GM20000 (cell line): ENCODE measurements at regions not wholly inside any gene's neighbourhood (a gene's known extent, or its start where the extent isn't known, plus 50 kb on each side); places are given as distances from the start of the nearest gene placed in this dataset.

ENCODE experiments used
- DNase-seq: peaks from one replicate; pipeline ENCODE4 v3.0.0; 2012; ENCODE audit warnings: low spot score
- CTCF ChIP-seq: IDR thresholded peaks from 2 replicates; pipeline ENCODE4 v1.5.1; 2012; ENCODE audit warnings: mild to moderate bottlenecking, control low read depth; ENCODE audit errors: extremely low read depth, missing control alignments

- no peak for DNase-seq
These were observed 272.5 kb upstream of the CDYL start for GRCh38 chr6:4503700-4504099.

GRCh38 chr6:4496284-4496683 is 279.9 kb upstream of the CDYL start:
- TF ChIP-seq CTCF = no peak
- no peak for DNase-seq

More at GRCh38 chr6:4503700-4504099, 272.5 kb upstream of the CDYL start:
- TF ChIP-seq CTCF = no peak

GRCh38 chr6:4491501-4492260 is 284.5 kb upstream of the CDYL start:
- no peak for DNase-seq

GRCh38 chr6:4489538-4489937 is 286.7 kb upstream of the CDYL start:
- TF ChIP-seq CTCF = no peak
- no peak for DNase-seq

More at GRCh38 chr6:4491501-4492260, 284.5 kb upstream of the CDYL start:
- no peak for TF ChIP-seq CTCF

- no peak for DNase-seq
- no peak for TF ChIP-seq CTCF
These were observed 287.8 kb upstream of the CDYL start for GRCh38 chr6:4488389-4488788.

GRCh38 chr6:4487538-4487937 is 288.7 kb upstream of the CDYL start:
- no peak for TF ChIP-seq CTCF
- DNase-seq = no peak

- no peak for DNase-seq
- no peak for TF ChIP-seq CTCF
These were observed 289.5 kb upstream of the CDYL start for GRCh38 chr6:4486568-4487315.
